ENCODE measurements at regions not wholly inside any gene's neighbourhood (a gene's known extent, or its start where the extent isn't known, plus 50 kb on each side); places are given as distances from the start of the nearest gene placed in this dataset.

GRCh38 chr20:19934792-19935491, 82.2 kb upstream of the NAA20 start:
- Mint-ChIP-seq H3K36me3 (ENCODE audit: low read depth) (no peaks in the 10 kb centered on the region), H3K4me1 (peaks cover 22% of the 10 kb centered on the region), H3K9me3 (no peaks in the 10 kb centered on the region), H3K27ac (no peak overlapping the region), H3K4me3 (no peak overlapping the region), H3K27me3 (ENCODE audit: insufficient read depth, low read depth, poor library complexity) (peaks cover 2% of the 10 kb centered on the region)
- Histone ChIP-seq H2AFZ (no peak overlapping the region), H3K27me3 (ENCODE audit: insufficient read depth) (no peaks in the 10 kb centered on the region), H3K4me1 (ENCODE audit: insufficient read depth) (no peaks in the 10 kb centered on the region), H3K4me3 (no peak overlapping the region), H3K36me3 (ENCODE audit: insufficient read depth) (no peaks in the 10 kb centered on the region), H3K9me2 (ENCODE audit: insufficient read depth) (peaks cover 3% of the 10 kb centered on the region), H3F3A (replicated peaks; ENCODE audit: low read depth) (no peaks in the 10 kb centered on the region), H3K79me2 (replicated peaks; ENCODE audit: insufficient read depth) (no peaks in the 10 kb centered on the region), H4K20me1 (replicated peaks; ENCODE audit: insufficient read depth) (no peaks in the 10 kb centered on the region), H3K4me2 (no peak overlapping the region), H3K27ac (ENCODE audit: low read depth) (no peak overlapping the region)
- no peak for TF ChIP-seq ZNF114 (CRISPR knock-in tag; IDR thresholded peaks at IDR 0.05)
- no peak for TF ChIP-seq ETS1 (IDR thresholded peaks at IDR 0.05)
- no peak for TF ChIP-seq NANOG (IDR thresholded peaks at IDR 0.05; ENCODE audit: borderline replicate concordance)
- TF ChIP-seq EZH2 (IDR thresholded peaks at IDR 0.05; ENCODE audit: low read depth, unreplicated experiment), result no peak
- no peak for TF ChIP-seq POLR2AphosphoS5 (IDR thresholded peaks at IDR 0.05; ENCODE audit: low read depth)
- TF ChIP-seq ZNF331 (CRISPR knock-in tag; IDR thresholded peaks at IDR 0.05; ENCODE audit: low read depth), result no peak
- TF ChIP-seq JUNB (IDR thresholded peaks at IDR 0.05; ENCODE audit: unreplicated experiment), result no peak
- no peak for TF ChIP-seq STAT1 (IDR thresholded peaks at IDR 0.05; ENCODE audit: unreplicated experiment)
- TF ChIP-seq REST (IDR thresholded peaks at IDR 0.05; ENCODE audit: unreplicated experiment), result no peak
- ATAC-seq (no peak), DNase-seq (ENCODE audit: low spot score) (no peak)

GRCh38 chr20:19935842-19936241, 81.3 kb upstream of the NAA20 start:
- H3K27me3 ChIP-seq (ENCODE audit: insufficient read depth), result no peaks in the 10 kb centered on the region
- Mint-ChIP-seq H3K27me3 (ENCODE audit: insufficient read depth, low read depth, poor library complexity) (peaks cover 2% of the 10 kb centered on the region), H3K9me3 (no peaks in the 10 kb centered on the region), H3K4me1 (peaks cover 19% of the 10 kb centered on the region), H3K36me3 (ENCODE audit: low read depth) (no peaks in the 10 kb centered on the region), H3K4me3 (no peak overlapping the region), H3K27ac (no peak overlapping the region)
- no peaks in the 10 kb centered on the region for H4K20me1 ChIP-seq (replicated peaks; ENCODE audit: insufficient read depth)
- H3K4me2 ChIP-seq, result no peak overlapping the region
- H3K79me2 ChIP-seq (replicated peaks; ENCODE audit: insufficient read depth), result no peaks in the 10 kb centered on the region
- H3K9me2 ChIP-seq (ENCODE audit: insufficient read depth), result peaks cover 3% of the 10 kb centered on the region
- peak overlapping the region; percentile 78; the same call in 1 of the 2 replicates for H2AFZ ChIP-seq
- peak; percentile 71 for ATAC-seq
- no peak overlapping the region for H3K27ac ChIP-seq (ENCODE audit: low read depth)
- DNase-seq (ENCODE audit: low spot score), result peak; percentile 17
- H3F3A ChIP-seq (replicated peaks; ENCODE audit: low read depth), result no peaks in the 10 kb centered on the region
- no peaks in the 10 kb centered on the region for H3K4me1 ChIP-seq (ENCODE audit: insufficient read depth)
- H3K4me3 ChIP-seq, result no peak overlapping the region
- no peaks in the 10 kb centered on the region for H3K36me3 ChIP-seq (ENCODE audit: insufficient read depth)
- TF ChIP-seq ZNF114 (CRISPR knock-in tag; IDR thresholded peaks at IDR 0.05), result no peak

Measured in GM23338 (cell line).